ENCODE measurements at regions not wholly inside any gene's neighbourhood (a gene's known extent, or its start where the extent isn't known, plus 50 kb on each side); places are given as distances from the start of the nearest gene placed in this dataset.

GRCh38 chr4:173475751-173476150, 54.3 kb downstream of the HAND2 start:
- no peak for ATAC-seq

GRCh38 chr4:173469622-173470021, 60.4 kb downstream of the HAND2 start:
- ATAC-seq: no peak

More at GRCh38 chr4:173475751-173476150, 54.3 kb downstream of the HAND2 start:
- no peak for TF ChIP-seq ZFP30 (CRISPR knock-in tag; IDR thresholded peaks at IDR 0.05)
- TF ChIP-seq TOX (CRISPR knock-in tag; IDR thresholded peaks at IDR 0.05; ENCODE audit: borderline replicate concordance): no peak
- no peak for TF ChIP-seq GLIS3 (CRISPR knock-in tag; IDR thresholded peaks at IDR 0.05)
- no peak for TF ChIP-seq RARB (CRISPR knock-in tag; IDR thresholded peaks at IDR 0.05)
- no peak for TF ChIP-seq BACH2 (CRISPR knock-in tag; IDR thresholded peaks at IDR 0.05; ENCODE audit: borderline replicate concordance)
- no peak for TF ChIP-seq ZFP3 (CRISPR knock-in tag; IDR thresholded peaks at IDR 0.05)
- TF ChIP-seq, protein P1, sequence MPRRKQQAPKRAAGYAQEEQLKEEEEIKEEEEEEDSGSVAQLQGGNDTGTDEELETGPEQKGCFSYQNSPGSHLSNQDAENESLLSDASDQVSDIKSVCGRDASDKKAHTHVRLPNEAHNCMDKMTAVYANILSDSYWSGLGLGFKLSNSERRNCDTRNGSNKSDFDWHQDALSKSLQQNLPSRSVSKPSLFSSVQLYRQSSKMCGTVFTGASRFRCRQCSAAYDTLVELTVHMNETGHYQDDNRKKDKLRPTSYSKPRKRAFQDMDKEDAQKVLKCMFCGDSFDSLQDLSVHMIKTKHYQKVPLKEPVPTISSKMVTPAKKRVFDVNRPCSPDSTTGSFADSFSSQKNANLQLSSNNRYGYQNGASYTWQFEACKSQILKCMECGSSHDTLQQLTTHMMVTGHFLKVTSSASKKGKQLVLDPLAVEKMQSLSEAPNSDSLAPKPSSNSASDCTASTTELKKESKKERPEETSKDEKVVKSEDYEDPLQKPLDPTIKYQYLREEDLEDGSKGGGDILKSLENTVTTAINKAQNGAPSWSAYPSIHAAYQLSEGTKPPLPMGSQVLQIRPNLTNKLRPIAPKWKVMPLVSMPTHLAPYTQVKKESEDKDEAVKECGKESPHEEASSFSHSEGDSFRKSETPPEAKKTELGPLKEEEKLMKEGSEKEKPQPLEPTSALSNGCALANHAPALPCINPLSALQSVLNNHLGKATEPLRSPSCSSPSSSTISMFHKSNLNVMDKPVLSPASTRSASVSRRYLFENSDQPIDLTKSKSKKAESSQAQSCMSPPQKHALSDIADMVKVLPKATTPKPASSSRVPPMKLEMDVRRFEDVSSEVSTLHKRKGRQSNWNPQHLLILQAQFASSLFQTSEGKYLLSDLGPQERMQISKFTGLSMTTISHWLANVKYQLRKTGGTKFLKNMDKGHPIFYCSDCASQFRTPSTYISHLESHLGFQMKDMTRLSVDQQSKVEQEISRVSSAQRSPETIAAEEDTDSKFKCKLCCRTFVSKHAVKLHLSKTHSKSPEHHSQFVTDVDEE (CRISPR knock-in tag; IDR thresholded peaks at IDR 0.05): no peak
- TF ChIP-seq ZNF565 (CRISPR knock-in tag; conservative IDR thresholded peaks at IDR 0.05; ENCODE audit: low read depth): no peak

More at GRCh38 chr4:173469622-173470021, 60.4 kb downstream of the HAND2 start:
- TF ChIP-seq CREB5 (CRISPR knock-in tag; IDR thresholded peaks at IDR 0.05; ENCODE audit: low read depth): no peak
- no peak for TF ChIP-seq ZFP30 (CRISPR knock-in tag; IDR thresholded peaks at IDR 0.05)
- TF ChIP-seq ZNF8 (CRISPR knock-in tag; IDR thresholded peaks at IDR 0.05): no peak
- TF ChIP-seq, protein P2, sequence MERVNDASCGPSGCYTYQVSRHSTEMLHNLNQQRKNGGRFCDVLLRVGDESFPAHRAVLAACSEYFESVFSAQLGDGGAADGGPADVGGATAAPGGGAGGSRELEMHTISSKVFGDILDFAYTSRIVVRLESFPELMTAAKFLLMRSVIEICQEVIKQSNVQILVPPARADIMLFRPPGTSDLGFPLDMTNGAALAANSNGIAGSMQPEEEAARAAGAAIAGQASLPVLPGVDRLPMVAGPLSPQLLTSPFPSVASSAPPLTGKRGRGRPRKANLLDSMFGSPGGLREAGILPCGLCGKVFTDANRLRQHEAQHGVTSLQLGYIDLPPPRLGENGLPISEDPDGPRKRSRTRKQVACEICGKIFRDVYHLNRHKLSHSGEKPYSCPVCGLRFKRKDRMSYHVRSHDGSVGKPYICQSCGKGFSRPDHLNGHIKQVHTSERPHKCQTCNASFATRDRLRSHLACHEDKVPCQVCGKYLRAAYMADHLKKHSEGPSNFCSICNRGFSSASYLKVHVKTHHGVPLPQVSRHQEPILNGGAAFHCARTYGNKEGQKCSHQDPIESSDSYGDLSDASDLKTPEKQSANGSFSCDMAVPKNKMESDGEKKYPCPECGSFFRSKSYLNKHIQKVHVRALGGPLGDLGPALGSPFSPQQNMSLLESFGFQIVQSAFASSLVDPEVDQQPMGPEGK (CRISPR knock-in tag; IDR thresholded peaks at IDR 0.05; ENCODE audit: borderline replicate concordance): no peak
- TF ChIP-seq SNAI2 (CRISPR knock-in tag; IDR thresholded peaks at IDR 0.05): no peak
- no peak for TF ChIP-seq ZNF70 (CRISPR knock-in tag; IDR thresholded peaks at IDR 0.05)
- TF ChIP-seq ZC3H10 (CRISPR knock-in tag; IDR thresholded peaks at IDR 0.05): no peak
- no peak for TF ChIP-seq PPARA (CRISPR knock-in tag; IDR thresholded peaks at IDR 0.05; ENCODE audit: borderline replicate concordance)
- TF ChIP-seq ISL1 (CRISPR knock-in tag; IDR thresholded peaks at IDR 0.05): no peak
- TF ChIP-seq TCF4 (CRISPR knock-in tag; IDR thresholded peaks at IDR 0.05; ENCODE audit: borderline replicate concordance): no peak
- no peak for TF ChIP-seq CSRNP3 (CRISPR knock-in tag; IDR thresholded peaks at IDR 0.05)
- TF ChIP-seq BACH2 (CRISPR knock-in tag; IDR thresholded peaks at IDR 0.05; ENCODE audit: borderline replicate concordance): no peak
- TF ChIP-seq RARB (CRISPR knock-in tag; IDR thresholded peaks at IDR 0.05): no peak
- no peak for TF ChIP-seq ARNTL (CRISPR knock-in tag; IDR thresholded peaks at IDR 0.05; ENCODE audit: borderline replicate concordance, low read depth)
- no peak for TF ChIP-seq ESRRG (CRISPR knock-in tag; IDR thresholded peaks at IDR 0.05)
- TF ChIP-seq, protein P1 (CRISPR knock-in tag; IDR thresholded peaks at IDR 0.05): no peak
- TF ChIP-seq ZFP3 (CRISPR knock-in tag; IDR thresholded peaks at IDR 0.05): no peak
- no peak for TF ChIP-seq GLIS3 (CRISPR knock-in tag; IDR thresholded peaks at IDR 0.05)

All from SK-N-SH treated with all-trans-retinoic acid at 6 μM for 48 hours (cell line).